ENCODE measurements at regions not wholly inside any gene's neighbourhood (a gene's known extent, or its start where the extent isn't known, plus 50 kb on each side); places are given as distances from the start of the nearest gene placed in this dataset.

- ATAC-seq: peak in 1 of 8 donors; percentile 40
- DNase-seq: no peak
- Histone ChIP-seq H3K4me3 (no peak overlapping the region), H3K36me3 (peaks cover 0 to 2% (median 0%) of the 10 kb centered on the region in 9 donors), H3K27ac (no peak overlapping the region), H3K27me3 (no peaks in the 10 kb centered on the region), H3K9me3 (no peaks in the 10 kb centered on the region), H3K4me1 (peaks cover 0 to 70% (median 53%) of the 10 kb centered on the region in 9 donors)
- TF ChIP-seq CTCF (IDR thresholded peaks at IDR 0.05): no peak
- 69 to 82% methylated on average over 9 of the region's 9 CpGs for WGBS, 2 donors
- intact Hi-C loops (cut with DNase I): no loop called here
Measured at GRCh38 chr22:25386538-25386884, 167.1 kb downstream of the CRYBB2 start.

GRCh38 chr22:25388415-25388814 lies 169.0 kb downstream of the CRYBB2 start:
- H3K4me3 ChIP-seq: no peak overlapping the region
- no peak for DNase-seq
- intact Hi-C loops (cut with DNase I): no loop called here
- H3K27me3 ChIP-seq: no peaks in the 10 kb centered on the region
- WGBS, 2 donors: 94 to 95% methylated on average over 12 of the region's 12 CpGs
- no peak for TF ChIP-seq CTCF (IDR thresholded peaks at IDR 0.05)
- no peak for ATAC-seq
- H3K9me3 ChIP-seq: no peaks in the 10 kb centered on the region
- H3K27ac ChIP-seq: no peak overlapping the region
- no peaks in the 10 kb centered on the region for H3K36me3 ChIP-seq
- H3K4me1 ChIP-seq: peaks cover 0 to 84% (median 60%) of the 10 kb centered on the region in 9 donors

GRCh38 chr22:25388866-25389540 lies 169.6 kb downstream of the CRYBB2 start:
- Histone ChIP-seq H3K4me3 (no peak overlapping the region), H3K36me3 (no peaks in the 10 kb centered on the region), H3K27me3 (no peaks in the 10 kb centered on the region), H3K9me3 (no peaks in the 10 kb centered on the region), H3K27ac (no peak overlapping the region), H3K4me1 (peaks cover 0 to 80% (median 58%) of the 10 kb centered on the region in 9 donors)
- ATAC-seq (no peak), DNase-seq (no peak)
- intact Hi-C loops (cut with DNase I): no loop called here
- TF ChIP-seq CTCF (IDR thresholded peaks at IDR 0.05): no peak
- WGBS, 2 donors: 64 to 69% methylated on average over 10 of the region's 10 CpGs

- Histone ChIP-seq H3K9me3 (no peaks in the 10 kb centered on the region), H3K27ac (no peak overlapping the region), H3K36me3 (no peaks in the 10 kb centered on the region), H3K27me3 (no peaks in the 10 kb centered on the region), H3K4me3 (no peak overlapping the region), H3K4me1 (peaks cover 0 to 77% (median 56%) of the 10 kb centered on the region in 9 donors)
- TF ChIP-seq CTCF (IDR thresholded peaks at IDR 0.05): no peak
- no peak for ATAC-seq
- no peak for DNase-seq
- WGBS, 2 donors: 93 to 95% methylated on average over 11 of the region's 11 CpGs
- intact Hi-C loops (cut with DNase I): no loop called here
Measured at GRCh38 chr22:25389541-25389919, 170.1 kb downstream of the CRYBB2 start.

Data from heart right ventricle (tissue), 16 donors.